K562 (cell line): ENCODE measurements at regions not wholly inside any gene's neighbourhood (a gene's known extent, or its start where the extent isn't known, plus 50 kb on each side); places are given as distances from the start of the nearest gene placed in this dataset.

Source experiments
- ATAC-seq: fragments of 200-7000 bp; cut with Tn5 transposase; 3 replicates; pipeline ENCODE4 v1.9.1; 2020; ENCODE audit warnings: moderate library complexity
- BruUV-seq: library from RNA; stranded (reverse); fragments of 400-500 nt; replicated peaks from 2 replicates; lab custom pipeline; 2021; lab: Mats Ljungman, UMichigan
- CTCF ChIA-PET: fragments of 300-600 bp; formaldehyde crosslinking; extraction: SDS; loops from one replicate; lab custom pipeline; 2021; ENCODE audit warnings: low intra/inter-chr PET ratio; lab: Yijun Ruan, JAX
- POLR2A ChIA-PET: fragments of 300-600, 350-650 bp; sonication (Branson Sonifier 250); formaldehyde crosslinking; extraction: SDS; loops from one replicate; lab custom pipeline; 2021; ENCODE audit warnings: antibody characterized with exemption, inconsistent platforms; lab: Yijun Ruan, JAX
- DNase-seq, 4 experiments: peaks; one replicate each; pipeline versions ENCODE4 v3.0.0 to v3.0.0-alpha.2; 2011 to 2018; ENCODE audit warnings: low spot score in 3 of 4, mixed read lengths in 3 of 4; ENCODE audit errors: extremely low read depth in 1 of 4
- FAIRE-seq: peaks from 2 replicates; lab custom pipeline; 2011; peaks lifted over from hg19 to GRCh38; lab: Jason Lieb, UNC
- H2AFZ ChIP-seq: 2 replicates; pipeline ENCODE4 v1.6.0; 2011; ENCODE audit warnings: low read depth, low read length, control low read depth, inconsistent platforms
- H3K27ac ChIP-seq: fragments of 200-600 bp; 3 replicates; pipeline ENCODE4 v1.8.0; 2011; ENCODE audit warnings: low read depth, mild to moderate bottlenecking, control low read depth, inconsistent platforms, low read length, moderate library complexity, mixed read lengths; ENCODE audit errors: extremely low read depth
- H3K27me3 ChIP-seq, 2 experiments: fragments of 300-600 bp in 1 of 2; 2 replicates in 1 of 2; 3 replicates in 1 of 2; pipeline versions ENCODE4 v1.6.0 to v1.8.0; 2011; ENCODE audit warnings: inconsistent platforms in 2 of 2, low read length in 2 of 2, mild to moderate bottlenecking in 1 of 2, mixed read lengths in 1 of 2, moderate library complexity in 1 of 2; ENCODE audit not compliant: control insufficient read depth in 2 of 2, insufficient read depth in 2 of 2
- H3K36me3 ChIP-seq: fragments of 300-600 bp; 3 replicates; pipeline ENCODE4 v1.8.0; 2011; ENCODE audit warnings: mild to moderate bottlenecking, low read length, inconsistent platforms; ENCODE audit not compliant: control insufficient read depth, insufficient read depth
- H3K4me1 ChIP-seq, 2 experiments: fragments of 200-600 bp in 1 of 2; replicated peaks in 1 of 2; 2 replicates in 1 of 2; 3 replicates in 1 of 2; pipeline versions ENCODE4 v1.5.1 to v1.8.0; 2011; ENCODE audit warnings: inconsistent platforms in 2 of 2, low read length in 2 of 2, mild to moderate bottlenecking in 1 of 2, mixed read lengths in 1 of 2, moderate library complexity in 1 of 2; ENCODE audit not compliant: control insufficient read depth in 2 of 2, insufficient read depth in 2 of 2
- H3K4me2 ChIP-seq: 2 replicates; pipeline ENCODE4 v1.6.1; 2011; ENCODE audit warnings: low read length, control low read depth, inconsistent platforms, mixed read lengths; ENCODE audit not compliant: insufficient read depth
- H3K4me3 ChIP-seq: fragments of 200-600 bp; sonication (generic), shearing (Covaris generic); 2 replicates; pipeline ENCODE4 v1.5.1; 2016; ENCODE audit warnings: control low read depth, inconsistent platforms
- H3K79me2 ChIP-seq: fragments of 200-600 bp; 3 replicates; pipeline ENCODE4 v1.8.0; 2011; ENCODE audit warnings: low read length, inconsistent platforms; ENCODE audit not compliant: control insufficient read depth, insufficient read depth
- H3K9ac ChIP-seq, 2 experiments: 2 replicates each; pipeline versions ENCODE4 v1.6.0 to v1.6.1; 2011; ENCODE audit warnings: low read depth in 2 of 2, low read length in 2 of 2, control low read depth in 1 of 2, inconsistent platforms in 1 of 2, mild to moderate bottlenecking in 1 of 2, mixed read lengths in 1 of 2; ENCODE audit not compliant: insufficient read depth in 1 of 2
- H3K9me1 ChIP-seq: one replicate; pipeline ENCODE4 v1.6.0; 2011; ENCODE audit warnings: inconsistent platforms, mild to moderate bottlenecking, low read length, moderate library complexity; ENCODE audit not compliant: control insufficient read depth, insufficient read depth
- H3K9me3 ChIP-seq: replicated peaks from 2 replicates; pipeline ENCODE4 v1.5.1; 2011; ENCODE audit warnings: low read depth, low read length, inconsistent platforms; ENCODE audit not compliant: control insufficient read depth, insufficient read depth
- H4K20me1 ChIP-seq: replicated peaks from 2 replicates; pipeline ENCODE4 v1.6.1; 2011; ENCODE audit warnings: low read length, inconsistent platforms, mixed read lengths; ENCODE audit not compliant: control insufficient read depth, insufficient read depth
- CBX1 ChIP-seq: sonication (generic); IDR thresholded peaks from 2 replicates; pipeline ENCODE4 v1.6.1; 2016; ENCODE audit warnings: antibody characterized with exemption, low read depth, mild to moderate bottlenecking
- CBX5 ChIP-seq: IDR thresholded peaks from 2 replicates; pipeline ENCODE4 v1.6.1; 2014; ENCODE audit warnings: low read depth, borderline replicate concordance
- CTCF ChIP-seq, 3 experiments: IDR thresholded peaks in 2 of 3; conservative IDR thresholded peaks in 1 of 3; 2 replicates each; pipeline ENCODE4 v1.5.1; 2011 to 2012; ENCODE audit warnings: low read length in 3 of 3, mild to moderate bottlenecking in 3 of 3, control low read depth in 2 of 3, improper control_type of control experiment in 1 of 3, inconsistent platforms in 1 of 3, low read depth in 1 of 3, mixed read lengths in 1 of 3, moderate library complexity in 1 of 3; ENCODE audit not compliant: insufficient read depth in 2 of 3
- FOXP1 ChIP-seq: sonication (generic); formaldehyde crosslinking; IDR thresholded peaks from 2 replicates; pipeline ENCODE4 v1.8.0; 2022; ENCODE audit warnings: mild to moderate bottlenecking, missing genetic modification reagents
- HES1 ChIP-seq: fragments of 450-650 bp; IDR thresholded peaks from 2 replicates; pipeline ENCODE4 v1.6.1; 2016; ENCODE audit warnings: low read depth, mild to moderate bottlenecking, moderate library complexity
- HMBOX1 ChIP-seq: sonication (generic); IDR thresholded peaks from 2 replicates; pipeline ENCODE4 v1.6.1; 2016
- IFI16 ChIP-seq: fragments of 250-450 bp; sonication (Bioruptor Pico); IDR thresholded peaks from 2 replicates; pipeline ENCODE4 v2.1.2; 2022; ENCODE audit warnings: mild to moderate bottlenecking, inconsistent platforms
- NRF1 ChIP-seq, 2 experiments: fragments of 450-650 bp; IDR thresholded peaks in 1 of 2; conservative IDR thresholded peaks in 1 of 2; 2 replicates each; pipeline ENCODE4 v1.6.1; 2014; ENCODE audit warnings: mild to moderate bottlenecking in 2 of 2
- SMAD2 ChIP-seq: fragments of 150-350 bp; IDR thresholded peaks from 2 replicates; pipeline ENCODE4 v1.6.1; 2014; ENCODE audit warnings: low read depth, mild to moderate bottlenecking, low read length
- TEAD2 ChIP-seq: fragments of 450-650 bp; IDR thresholded peaks from 2 replicates; pipeline ENCODE4 v1.6.1; 2016; ENCODE audit warnings: missing genetic modification characterization, control low read depth, missing compliant biosample characterization
- TOE1 ChIP-seq, 2 experiments: fragments of 450-650 bp in 1 of 2; sonication (generic) in 1 of 2; formaldehyde crosslinking in 1 of 2; IDR thresholded peaks; 2 replicates each; pipeline versions ENCODE4 v1.7.1 to v1.8.0; 2016 to 2022; ENCODE audit warnings: borderline replicate concordance in 2 of 2, mild to moderate bottlenecking in 2 of 2, antibody characterized with exemption in 1 of 2, inconsistent platforms in 1 of 2, low read depth in 1 of 2, missing genetic modification reagents in 1 of 2, moderate library complexity in 1 of 2
- ZFP91 ChIP-seq: sonication (generic); formaldehyde crosslinking; IDR thresholded peaks from 2 replicates; pipeline ENCODE4 v1.8.0; 2022; ENCODE audit warnings: mild to moderate bottlenecking, missing genetic modification reagents
- ZNF124 ChIP-seq: sonication (generic); formaldehyde crosslinking; IDR thresholded peaks from 2 replicates; pipeline ENCODE4 v1.8.1; 2022; ENCODE audit warnings: missing genetic modification reagents
- ZNF282 ChIP-seq: sonication (generic); formaldehyde crosslinking; IDR thresholded peaks from 2 replicates; pipeline ENCODE4 v1.8.1; 2023; ENCODE audit warnings: missing genetic modification reagents
- ZNF311 ChIP-seq: fragments of 250-450 bp; sonication (Bioruptor Pico); IDR thresholded peaks from 2 replicates; pipeline ENCODE4 v1.4.0; 2020; ENCODE audit warnings: mild to moderate bottlenecking, moderate library complexity
- ZSCAN29 ChIP-seq: fragments of 450-650 bp; IDR thresholded peaks from 2 replicates; pipeline ENCODE4 v1.6.1; 2017
- in situ Hi-C: fragments of 300-500 bp; cut with MboI; formaldehyde crosslinking; loops from 4 replicates; pipeline ENCODE4 v1.15.0; 2018; ENCODE audit warnings: inconsistent platforms, mixed read lengths
- intact Hi-C: fragments of 100-400 bp; cut with micrococcal nuclease; formaldehyde crosslinking; loops from 2 replicates; pipeline ENCODE4 v1.14.2; 2022

GRCh38 chr10:56469482-56469881, 108.4 kb upstream of the ZWINT start:
- H3K4me1 ChIP-seq = no peaks in the 10 kb centered on the region

More at GRCh38 chr10:56469482-56469881, 108.4 kb upstream of the ZWINT start:
- H3K36me3 ChIP-seq = no peaks in the 10 kb centered on the region
- intact Hi-C loops (no loop called here), in situ Hi-C loops (no loop called here)
- BruUV-seq = no TSS peak
- no peaks in the 10 kb centered on the region for H3K27me3 ChIP-seq
- no peak overlapping the region for H3K27ac ChIP-seq
- H3K4me3 ChIP-seq = no peak overlapping the region
- H2AFZ ChIP-seq = no peak overlapping the region
- no peaks in the 10 kb centered on the region for H3K9me3 ChIP-seq
- DNase-seq = no peak
- POLR2A ChIA-PET = no interaction called here
- H4K20me1 ChIP-seq = no peaks in the 10 kb centered on the region
- CTCF ChIA-PET = no interaction called here
- no peaks in the 10 kb centered on the region for H3K9me1 ChIP-seq
- no peak for ATAC-seq
- H3K4me2 ChIP-seq = no peak overlapping the region
- no peak overlapping the region for H3K9ac ChIP-seq
- no peaks in the 10 kb centered on the region for H3K79me2 ChIP-seq
- TF ChIP-seq ZNF124 (CRISPR knock-in tag) (no peak), IFI16 (CRISPR knock-in tag) (no peak), ZNF311 (no peak), ZNF282 (CRISPR knock-in tag) (no peak), NRF1 (conservative IDR thresholded peaks at IDR 0.05 in 1 of 2, IDR thresholded peaks at IDR 0.05 in 1 of 2) (no peak), ZFP91 (CRISPR knock-in tag) (no peak), HMBOX1 (no peak), TEAD2 (tag) (no peak), HES1 (no peak), SMAD2 (no peak), CBX5 (no peak), ZSCAN29 (no peak), FOXP1 (CRISPR knock-in tag) (no peak), CTCF (IDR thresholded peaks at IDR 0.05 in 2 of 3, conservative IDR thresholded peaks at IDR 0.05 in 1 of 3; ENCODE audit: insufficient read depth in 2 of 3, low read depth in 1 of 3, low read length in 3 of 3) (no peak), TOE1 (IDR thresholded peaks at IDR 0.05; ENCODE audit: borderline replicate concordance) (no peak), TOE1 (CRISPR knock-in tag; IDR thresholded peaks at IDR 0.05; ENCODE audit: borderline replicate concordance, low read depth) (no peak), CBX1 (no peak)
- FAIRE-seq = no peak
